SKM-1 (cell line): ENCODE measurements at regions not wholly inside any gene's neighbourhood (a gene's known extent, or its start where the extent isn't known, plus 50 kb on each side); places are given as distances from the start of the nearest gene placed in this dataset.

Source experiments
- DNase-seq: peaks from one replicate; lab custom pipeline; 2025; ENCODE audit not compliant: unreplicated experiment; lab: John Stamatoyannopoulos, UW

DNA sequence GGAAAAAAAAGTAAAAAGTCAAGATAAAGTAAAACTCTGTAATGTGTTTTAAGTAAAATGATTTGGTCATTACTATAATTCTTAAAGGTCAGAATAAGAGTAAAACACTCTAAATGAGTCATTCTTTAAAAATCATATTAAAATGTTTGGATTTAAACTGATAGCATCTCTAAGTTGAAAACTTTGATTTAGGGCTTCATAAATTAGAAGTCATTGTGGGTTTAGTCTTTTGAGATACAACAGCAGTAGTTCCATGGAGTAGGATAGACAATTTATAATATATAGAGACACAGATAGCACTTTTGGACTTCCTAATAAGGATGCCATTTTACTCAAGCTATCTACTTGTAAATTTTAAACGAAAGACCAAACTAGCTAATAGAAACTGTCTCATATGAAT, 77.1 kb upstream of the PABPC4L start:
- DNase-seq = no peak

DNA sequence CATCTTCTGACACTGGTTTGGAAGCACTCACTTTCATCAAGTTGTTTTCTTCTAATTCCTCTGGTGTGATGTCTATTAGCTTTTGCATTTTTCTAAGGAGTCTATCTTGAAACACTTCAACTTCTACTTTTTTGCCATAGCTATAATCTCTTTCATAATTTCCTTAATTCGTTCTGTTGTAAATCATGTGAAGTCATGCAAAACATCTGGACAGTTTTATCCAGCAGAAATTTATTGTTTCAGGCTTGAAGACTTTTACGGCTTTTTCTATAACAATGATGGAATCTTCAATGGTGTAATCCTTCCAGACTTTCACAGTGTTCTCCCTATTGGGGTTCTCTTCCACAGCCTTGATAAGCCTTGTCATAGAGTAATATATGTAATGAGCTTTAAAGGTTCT, 74.9 kb upstream of the PABPC4L start:
- DNase-seq = no peak

- DNase-seq = no peak
These were observed 58.5 kb upstream of the PABPC4L start for GRCh38 chr4:134260126-134260525.
